Activated CD4-positive, alpha-beta T cell treated with anti-CD3 and anti-CD28 coated beads for 36 hours (primary cell): ENCODE measurements at regions not wholly inside any gene's neighbourhood (a gene's known extent, or its start where the extent isn't known, plus 50 kb on each side); places are given as distances from the start of the nearest gene placed in this dataset.

Source experiments
- ATAC-seq: fragments of 200-7000 bp; cut with Tn5 transposase; one replicate; pipeline ENCODE4 v1.10.0; 2021; ENCODE audit warnings: mild to moderate bottlenecking, moderate library complexity
- CTCF ChIA-PET: fragments of 350-600 bp; sonication (Branson Sonifier 250); formaldehyde crosslinking; loops from one replicate; lab custom pipeline; 2021; ENCODE audit warnings: antibody characterized with exemption; lab: Charles Lee
- POLR2A ChIA-PET: fragments of 350-600 bp; sonication (Branson Sonifier 250); formaldehyde crosslinking; loops from one replicate; lab custom pipeline; 2021; ENCODE audit warnings: antibody characterized with exemption, inconsistent platforms; lab: Charles Lee
- DNase-seq: peaks from one replicate; pipeline ENCODE4 v3.0.0-alpha.2; 2020
- H3K27ac Mint-ChIP-seq: one replicate; pipeline ENCODE4 v1.8.0; 2021; ENCODE audit warnings: mixed read lengths
- H3K27me3 Mint-ChIP-seq: one replicate; pipeline ENCODE4 v1.8.0; 2021; ENCODE audit warnings: mixed read lengths
- H3K36me3 Mint-ChIP-seq: one replicate; pipeline ENCODE4 v1.8.0; 2021; ENCODE audit warnings: low read depth, mixed read lengths
- H3K4me1 Mint-ChIP-seq: one replicate; pipeline ENCODE4 v1.8.0; 2021; ENCODE audit warnings: mixed read lengths
- H3K4me3 Mint-ChIP-seq: one replicate; pipeline ENCODE4 v1.8.0; 2021; ENCODE audit warnings: mild to moderate bottlenecking, moderate library complexity, mixed read lengths
- H3K9me3 Mint-ChIP-seq: one replicate; pipeline ENCODE4 v1.8.0; 2021; ENCODE audit warnings: low read depth, mixed read lengths
- intact Hi-C, 2 experiments: fragments of 100-400 bp; cut with DNase I in 1 of 2; cut with micrococcal nuclease in 1 of 2; formaldehyde crosslinking; loops; one replicate each; pipeline versions ENCODE4 v1.14.2 to v1.15.1; 2022 to 2024; cut with DNase I, micrococcal nuclease

DNA sequence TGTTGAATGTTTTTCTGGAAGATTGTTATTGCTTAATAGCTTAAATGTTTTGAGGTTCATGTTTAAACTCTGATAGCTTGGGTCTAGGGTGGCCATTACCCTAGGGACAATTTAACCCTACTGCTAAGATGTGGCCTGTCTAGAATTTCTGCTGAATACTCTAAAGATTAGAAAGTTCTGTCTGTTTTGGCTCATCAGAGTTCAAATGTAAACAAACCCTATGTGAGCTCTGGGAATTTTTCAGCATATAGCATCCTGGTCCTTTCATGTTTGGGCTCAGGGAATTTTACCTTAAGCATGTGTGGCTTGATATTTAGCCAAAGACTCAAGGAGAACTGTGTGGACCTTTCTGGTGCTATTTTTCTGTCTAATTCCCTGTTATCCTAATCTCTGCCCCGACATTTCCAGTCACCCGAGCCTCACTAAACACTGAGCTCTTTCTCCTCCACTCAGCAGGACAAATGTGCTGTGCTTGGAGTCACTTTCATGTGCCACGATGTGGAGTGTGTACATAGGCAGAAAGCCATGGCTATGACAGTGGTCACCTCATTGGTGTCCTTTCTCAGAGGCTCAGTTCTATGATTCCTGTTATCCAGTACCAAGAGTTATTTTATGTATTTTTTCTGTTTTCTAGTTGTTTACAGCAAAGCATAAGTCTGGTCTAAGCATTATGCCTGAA is 492.5 kb upstream of the SPHKAP start:
- intact Hi-C loops, result no loop called here
- ATAC-seq, result no peak
- Mint-ChIP-seq H3K36me3 (no peaks in the 10 kb centered on the region), H3K27me3 (no peaks in the 10 kb centered on the region), H3K4me1 (no peaks in the 10 kb centered on the region), H3K27ac (no peak overlapping the region), H3K9me3 (no peaks in the 10 kb centered on the region), H3K4me3 (no peak overlapping the region)
- ChIA-PET POLR2A (no interaction called here), CTCF (no interaction called here)
- DNase-seq, result no peak

DNA sequence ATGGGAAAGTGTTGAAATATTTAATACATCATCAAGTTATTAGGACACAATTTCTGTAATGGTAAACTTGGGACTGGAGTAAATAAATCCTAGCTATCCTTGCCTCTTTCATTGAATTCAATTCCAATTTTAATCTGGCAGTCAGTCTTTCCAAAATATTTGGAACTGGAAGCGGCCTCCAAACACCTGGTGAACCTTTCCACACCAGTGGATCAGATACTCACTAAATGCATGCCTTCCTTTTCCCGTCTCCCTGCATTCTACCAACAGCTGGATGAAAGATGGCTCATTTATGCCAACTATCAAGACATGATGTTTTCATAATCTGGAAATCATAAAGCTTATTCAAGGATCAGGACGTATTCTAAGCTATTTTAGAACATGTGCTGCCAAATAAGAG is 488.2 kb upstream of the SPHKAP start:
- intact Hi-C loops, result no loop called here
- no peaks in the 10 kb centered on the region for H3K27me3 Mint-ChIP-seq
- H3K9me3 Mint-ChIP-seq, result no peaks in the 10 kb centered on the region
- CTCF ChIA-PET, result no interaction called here
- H3K4me1 Mint-ChIP-seq, result no peaks in the 10 kb centered on the region
- no peak overlapping the region for H3K4me3 Mint-ChIP-seq
- H3K36me3 Mint-ChIP-seq, result no peaks in the 10 kb centered on the region
- POLR2A ChIA-PET, result no interaction called here
- no peak overlapping the region for H3K27ac Mint-ChIP-seq
- ATAC-seq (no peak), DNase-seq (no peak)

DNA sequence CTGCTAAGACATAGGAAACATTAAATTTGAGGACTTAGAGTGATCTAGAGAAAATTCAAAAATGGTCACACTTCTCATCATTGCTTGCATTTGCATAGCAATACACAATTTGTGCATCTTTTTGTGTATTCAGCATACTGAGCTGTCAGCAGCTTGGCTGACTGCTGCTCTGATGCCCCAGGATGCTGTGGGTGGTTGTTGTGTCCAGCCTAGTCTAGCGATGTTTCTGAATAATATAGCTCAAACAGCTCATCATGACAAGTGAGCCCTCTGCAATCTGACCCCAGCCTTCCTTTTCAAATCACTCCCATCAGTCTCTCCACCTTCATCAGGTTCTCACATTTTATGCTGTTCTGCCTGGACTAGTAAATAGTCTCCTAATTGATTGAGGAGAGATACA is 483.7 kb upstream of the SPHKAP start:
- POLR2A ChIA-PET, result no interaction called here
- Mint-ChIP-seq H3K4me3 (no peak overlapping the region), H3K9me3 (peaks cover 2% of the 10 kb centered on the region), H3K27me3 (no peaks in the 10 kb centered on the region), H3K36me3 (no peaks in the 10 kb centered on the region), H3K4me1 (no peaks in the 10 kb centered on the region), H3K27ac (no peak overlapping the region)
- CTCF ChIA-PET, result no interaction called here
- DNase-seq (no peak), ATAC-seq (no peak)
- intact Hi-C loops, result no loop called here

DNA sequence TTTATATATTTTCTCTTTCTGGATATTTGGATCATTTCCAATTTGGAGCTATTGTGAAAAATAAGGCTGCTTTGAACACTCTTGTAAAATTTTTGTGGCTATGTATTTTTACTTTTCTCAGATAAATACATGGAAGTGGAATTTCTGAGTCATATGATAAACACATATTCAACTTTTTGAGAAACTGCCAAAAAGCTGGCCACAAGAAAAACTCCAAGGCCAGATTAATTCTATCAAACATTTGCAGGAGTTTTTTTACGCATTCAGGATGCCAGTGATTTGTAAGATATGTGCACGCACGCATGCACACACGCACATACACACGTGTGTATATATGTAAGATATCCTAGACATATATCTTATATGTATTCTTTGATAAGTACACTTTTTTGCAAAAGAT is 477.5 kb upstream of the SPHKAP start:
- intact Hi-C loops, result loop anchor here in 1 of 2 experiments (10.0 kb wide), 1 partner anchor 724 kb away; no protein-coding TSS in a partner anchor
- Mint-ChIP-seq H3K27me3 (no peaks in the 10 kb centered on the region), H3K27ac (no peak overlapping the region), H3K4me3 (no peak overlapping the region), H3K36me3 (no peaks in the 10 kb centered on the region), H3K9me3 (peaks cover 2% of the 10 kb centered on the region), H3K4me1 (no peaks in the 10 kb centered on the region)
- no peak for ATAC-seq
- POLR2A ChIA-PET, result no interaction called here
- CTCF ChIA-PET, result no interaction called here
- no peak for DNase-seq

DNA sequence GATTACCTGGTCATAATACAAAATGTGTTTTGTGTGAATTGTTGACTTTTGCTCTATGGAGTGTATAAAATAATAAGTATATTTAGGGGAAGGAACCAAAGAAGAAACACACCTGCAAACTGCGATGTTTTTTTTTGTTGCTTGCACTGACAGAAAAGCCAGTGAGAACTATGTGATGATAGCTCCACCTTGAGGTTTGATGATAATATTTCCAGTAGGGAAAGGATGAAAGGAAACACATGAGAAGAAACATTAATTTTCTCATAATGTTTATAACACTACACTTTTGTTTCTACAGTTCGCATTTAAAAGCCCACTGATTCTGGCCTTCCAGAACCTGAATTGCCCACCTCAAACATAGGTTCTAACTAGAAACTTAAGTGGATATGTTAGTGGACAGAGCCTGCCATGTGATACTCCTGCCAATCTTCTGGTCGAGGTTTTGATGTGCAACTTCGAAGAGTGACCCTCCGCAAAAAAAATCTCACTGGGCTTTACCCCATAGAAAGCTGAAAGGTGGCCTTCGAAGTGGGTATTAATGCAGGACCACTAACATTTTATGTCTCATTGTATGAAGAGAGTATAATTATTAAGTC is 476.4 kb upstream of the SPHKAP start:
- CTCF ChIA-PET, result no interaction called here
- H3K4me1 Mint-ChIP-seq, result no peaks in the 10 kb centered on the region
- H3K9me3 Mint-ChIP-seq, result no peaks in the 10 kb centered on the region
- no peak overlapping the region for H3K27ac Mint-ChIP-seq
- H3K36me3 Mint-ChIP-seq, result no peaks in the 10 kb centered on the region
- intact Hi-C loops, result loop anchor here in 1 of 2 experiments (2.0 to 10.0 kb wide), 2 partner anchors 723 to 769 kb away; no protein-coding TSS in a partner anchor
- no peaks in the 10 kb centered on the region for H3K27me3 Mint-ChIP-seq
- no peak for ATAC-seq
- DNase-seq, result no peak
- POLR2A ChIA-PET, result no interaction called here
- H3K4me3 Mint-ChIP-seq, result no peak overlapping the region

DNA sequence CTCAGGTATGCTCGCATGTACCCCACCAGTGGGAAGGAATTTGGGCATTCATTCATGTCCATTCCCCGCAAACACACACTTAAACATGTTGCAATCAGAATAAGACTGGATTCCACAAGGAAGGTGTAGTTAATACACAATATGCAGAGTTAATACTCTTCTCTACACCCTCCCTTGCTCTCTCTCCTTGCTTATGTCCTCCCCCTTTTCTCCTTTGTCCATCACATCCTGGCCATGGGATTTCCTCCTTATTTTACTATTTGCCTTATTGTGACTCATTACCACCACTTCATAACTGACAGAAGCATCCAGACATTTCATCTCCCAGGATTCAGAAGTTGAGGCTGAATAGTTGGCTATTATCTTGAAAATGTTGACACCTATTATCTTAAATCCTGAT is 473.8 kb upstream of the SPHKAP start:
- intact Hi-C loops, result loop anchor here in 1 of 2 experiments (10.0 kb wide), 1 partner anchor 721 kb away; no protein-coding TSS in a partner anchor
- POLR2A ChIA-PET, result no interaction called here
- no peaks in the 10 kb centered on the region for H3K27me3 Mint-ChIP-seq

DNA sequence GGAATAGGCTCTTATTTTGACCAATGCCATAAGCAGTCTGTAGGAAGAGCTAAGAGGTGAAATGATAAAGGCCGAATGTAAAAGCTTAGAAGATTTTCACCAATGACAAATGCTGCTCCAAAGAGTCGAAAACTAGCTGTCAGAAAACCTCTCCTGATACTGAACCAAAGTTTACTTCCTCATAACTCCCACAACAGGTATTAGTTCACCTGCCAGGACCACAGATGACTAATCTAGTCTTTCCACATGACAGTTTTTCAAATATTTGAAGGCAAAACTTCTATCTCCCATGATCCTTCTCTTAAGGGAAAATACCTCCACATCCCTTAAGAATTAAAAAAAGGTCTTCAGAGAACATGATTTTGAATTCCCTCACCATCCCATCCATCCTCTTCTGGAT is 473.2 kb upstream of the SPHKAP start:
- intact Hi-C loops, result loop anchor here in 1 of 2 experiments (10.0 kb wide), 1 partner anchor 720 kb away; no protein-coding TSS in a partner anchor
- CTCF ChIA-PET, result no interaction called here

More for the DNA sequence above, 473.8 kb upstream of the SPHKAP start:
- H3K4me1 Mint-ChIP-seq, result no peaks in the 10 kb centered on the region
- no peaks in the 10 kb centered on the region for H3K36me3 Mint-ChIP-seq
- H3K4me3 Mint-ChIP-seq, result no peak overlapping the region
- no peak for DNase-seq
- CTCF ChIA-PET, result no interaction called here
- H3K27ac Mint-ChIP-seq, result no peak overlapping the region
- H3K9me3 Mint-ChIP-seq, result no peaks in the 10 kb centered on the region
- no peak for ATAC-seq

DNA sequence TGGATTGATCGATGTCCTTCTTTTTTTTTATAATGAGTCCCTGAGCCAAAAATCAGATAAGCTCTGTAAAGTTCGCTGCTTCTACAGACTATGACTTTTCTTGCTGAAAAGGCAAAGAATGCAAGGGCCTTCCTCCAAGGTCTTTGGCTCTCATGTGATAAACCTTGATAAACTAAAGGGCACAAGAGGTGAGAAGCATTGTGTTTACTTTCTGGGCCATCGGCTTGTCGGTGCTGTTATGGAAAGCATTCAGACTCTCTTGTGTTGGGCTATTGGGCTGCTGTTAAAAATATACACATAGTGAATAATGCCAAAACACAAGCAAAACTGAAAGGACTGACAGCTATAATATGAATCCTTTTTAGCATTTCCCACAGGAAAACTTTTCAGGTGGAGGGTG is 472.4 kb upstream of the SPHKAP start:
- no peaks in the 10 kb centered on the region for H3K9me3 Mint-ChIP-seq
- H3K4me3 Mint-ChIP-seq, result no peak overlapping the region
- no peak overlapping the region for H3K27ac Mint-ChIP-seq
- no peaks in the 10 kb centered on the region for H3K4me1 Mint-ChIP-seq
- no peaks in the 10 kb centered on the region for H3K36me3 Mint-ChIP-seq
- no peaks in the 10 kb centered on the region for H3K27me3 Mint-ChIP-seq
- DNase-seq, result no peak
- ATAC-seq, result no peak
- CTCF ChIA-PET, result no interaction called here
- POLR2A ChIA-PET, result no interaction called here
- intact Hi-C loops, result loop anchor here in 1 of 2 experiments (10.0 kb wide), 1 partner anchor 719 kb away; no protein-coding TSS in a partner anchor

More for the DNA sequence above, 473.2 kb upstream of the SPHKAP start:
- POLR2A ChIA-PET, result no interaction called here
- no peaks in the 10 kb centered on the region for H3K27me3 Mint-ChIP-seq
- H3K4me1 Mint-ChIP-seq, result no peaks in the 10 kb centered on the region
- ATAC-seq, result no peak
- no peak overlapping the region for H3K27ac Mint-ChIP-seq
- no peaks in the 10 kb centered on the region for H3K36me3 Mint-ChIP-seq
- H3K9me3 Mint-ChIP-seq, result no peaks in the 10 kb centered on the region
- H3K4me3 Mint-ChIP-seq, result no peak overlapping the region
- DNase-seq, result no peak

DNA sequence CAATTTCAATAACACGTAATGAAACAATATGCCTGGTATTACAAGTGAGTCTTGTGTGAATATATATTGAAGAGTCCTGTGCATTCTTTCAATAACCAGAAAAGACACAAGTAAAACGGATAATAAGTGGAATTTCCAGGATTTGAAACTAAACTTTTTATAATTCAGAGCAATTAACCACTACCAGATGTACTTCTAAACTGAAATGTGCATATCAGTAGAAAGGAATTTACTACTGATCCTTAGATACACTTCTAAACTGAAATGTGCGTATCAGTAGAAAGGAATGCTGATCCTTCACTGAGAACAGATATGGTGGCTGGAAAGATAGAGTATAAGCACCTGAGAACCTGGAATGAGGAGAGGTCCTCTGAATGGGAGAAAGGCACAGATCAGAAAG is 470.9 kb upstream of the SPHKAP start:
- no peak overlapping the region for H3K27ac Mint-ChIP-seq
- DNase-seq (no peak), ATAC-seq (no peak)
- no peak overlapping the region for H3K4me3 Mint-ChIP-seq
- CTCF ChIA-PET, result no interaction called here
- H3K27me3 Mint-ChIP-seq, result no peaks in the 10 kb centered on the region
- POLR2A ChIA-PET, result no interaction called here
- no peaks in the 10 kb centered on the region for H3K4me1 Mint-ChIP-seq
- intact Hi-C loops, result loop anchor here in 1 of 2 experiments (10.0 kb wide), 1 partner anchor 718 kb away; no protein-coding TSS in a partner anchor
- H3K9me3 Mint-ChIP-seq, result no peaks in the 10 kb centered on the region
- H3K36me3 Mint-ChIP-seq, result no peaks in the 10 kb centered on the region

DNA sequence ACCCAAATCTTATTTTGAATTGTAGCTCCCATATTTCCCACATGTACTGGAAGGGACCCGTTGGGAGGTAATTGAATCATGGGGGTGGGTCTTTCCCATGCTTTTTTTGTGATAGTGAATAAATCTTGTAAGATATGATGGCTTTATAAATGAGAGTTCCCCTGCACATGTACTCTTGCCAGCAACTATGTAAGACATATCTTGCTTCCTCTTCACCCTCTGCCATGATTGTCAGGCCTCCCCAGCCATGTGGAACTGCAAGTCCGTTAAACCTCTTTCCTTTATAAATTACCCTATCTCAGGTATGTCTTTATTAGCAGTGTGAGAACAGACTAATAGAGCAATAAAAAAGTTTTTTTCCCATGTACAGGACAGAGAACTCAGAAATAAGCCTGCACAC is 468.4 kb upstream of the SPHKAP start:
- ChIA-PET CTCF (interaction anchor here (0.7 kb wide), 1 partner anchor 208 kb away, joined by 3 read pairs; no protein-coding TSS in a partner anchor), POLR2A (no interaction called here)
- Mint-ChIP-seq H3K9me3 (no peaks in the 10 kb centered on the region), H3K4me3 (no peak overlapping the region), H3K27me3 (no peaks in the 10 kb centered on the region), H3K27ac (no peak overlapping the region), H3K36me3 (no peaks in the 10 kb centered on the region), H3K4me1 (no peaks in the 10 kb centered on the region)
- ATAC-seq (no peak), DNase-seq (no peak)
- intact Hi-C loops, result loop anchor here in 1 of 2 experiments (10.0 kb wide), 1 partner anchor 715 kb away; no protein-coding TSS in a partner anchor

DNA sequence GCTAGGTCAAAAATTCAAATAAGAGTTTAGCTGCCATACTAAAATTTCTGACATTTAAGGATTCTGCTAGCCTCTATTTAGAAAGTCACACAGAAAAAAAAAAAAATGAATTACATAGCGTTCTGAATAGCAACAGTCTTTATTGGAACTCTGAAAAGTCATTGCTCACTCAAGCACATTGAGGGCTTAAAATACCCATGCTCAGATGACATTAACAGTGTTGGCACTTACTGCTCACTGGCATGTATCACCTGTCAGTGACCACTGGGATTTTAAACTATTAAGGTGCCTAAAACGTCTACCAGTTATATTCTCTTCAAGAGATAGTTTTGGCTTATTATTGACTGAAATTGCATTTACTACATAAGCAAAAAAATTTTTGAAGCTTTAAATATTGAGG is 468.0 kb upstream of the SPHKAP start:
- CTCF ChIA-PET, result interaction anchor here (0.7 kb wide), 1 partner anchor 207 kb away, joined by 3 read pairs; no protein-coding TSS in a partner anchor
- no peaks in the 10 kb centered on the region for H3K9me3 Mint-ChIP-seq

DNA sequence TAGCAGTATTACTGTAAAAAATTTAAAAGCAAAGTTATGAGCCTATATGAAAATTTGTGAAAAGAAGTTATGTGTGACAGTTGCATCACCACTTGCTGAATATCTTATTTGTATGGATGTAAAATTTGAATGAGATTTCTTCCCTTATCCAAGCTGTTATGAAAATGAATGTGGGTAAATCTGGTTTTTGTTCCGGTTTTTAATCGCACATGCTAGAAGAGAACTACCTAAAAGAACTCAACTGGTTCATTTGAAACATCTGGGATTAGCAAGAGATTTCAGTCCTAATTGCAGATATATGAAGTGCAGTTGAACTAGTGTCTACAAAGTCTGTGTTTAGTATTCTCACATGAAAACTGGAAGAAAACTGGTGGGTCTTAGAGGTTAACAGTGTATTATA is 467.1 kb upstream of the SPHKAP start:
- Mint-ChIP-seq H3K36me3 (no peaks in the 10 kb centered on the region), H3K27ac (no peak overlapping the region), H3K4me3 (no peak overlapping the region), H3K4me1 (no peaks in the 10 kb centered on the region), H3K27me3 (no peaks in the 10 kb centered on the region), H3K9me3 (no peaks in the 10 kb centered on the region)
- ChIA-PET POLR2A (no interaction called here), CTCF (no interaction called here)
- ATAC-seq (no peak), DNase-seq (no peak)
- intact Hi-C loops, result no loop called here

More for the DNA sequence above, 468.0 kb upstream of the SPHKAP start:
- Mint-ChIP-seq H3K36me3 (no peaks in the 10 kb centered on the region), H3K4me1 (no peaks in the 10 kb centered on the region), H3K27ac (no peak overlapping the region), H3K4me3 (no peak overlapping the region), H3K27me3 (no peaks in the 10 kb centered on the region)
- DNase-seq (no peak), ATAC-seq (no peak)
- POLR2A ChIA-PET, result no interaction called here
- intact Hi-C loops, result no loop called here
